ENCODE measurements at regions not wholly inside any gene's neighbourhood (a gene's known extent, or its start where the extent isn't known, plus 50 kb on each side); places are given as distances from the start of the nearest gene placed in this dataset.

GRCh38 chr1:84740050-84740714 lies 49.9 kb upstream of the SSX2IP start:
- Mint-ChIP-seq H3K4me3 (ENCODE audit: unreplicated experiment) (no peak overlapping the region), H3K27me3 (ENCODE audit: unreplicated experiment) (peaks cover 38% of the 10 kb centered on the region), H3K9me3 (ENCODE audit: unreplicated experiment) (no peaks in the 10 kb centered on the region), H3K4me1 (ENCODE audit: unreplicated experiment) (no peaks in the 10 kb centered on the region), H3K36me3 (ENCODE audit: unreplicated experiment) (no peaks in the 10 kb centered on the region), H3K27ac (ENCODE audit: unreplicated experiment) (no peak overlapping the region)
- no peak for DNase-seq (ENCODE audit: extremely low spot score, unreplicated experiment)
- TF ChIP-seq CTCF (IDR thresholded peaks at IDR 0.05) = no peak

Data from osteocyte (in vitro differentiated cells).